GM18951 (cell line): ENCODE measurements at regions not wholly inside any gene's neighbourhood (a gene's known extent, or its start where the extent isn't known, plus 50 kb on each side); places are given as distances from the start of the nearest gene placed in this dataset.
"Not testable (repeated sequence)": the region's sequence is repeated elsewhere in the genome, so short reads cannot be mapped to it uniquely, and the experiment has no call there.

ENCODE experiments used
- POLR2A ChIP-seq: IDR thresholded peaks from 4 replicates; pipeline ENCODE4 v1.6.1; 2011; ENCODE audit warnings: mild to moderate bottlenecking; ENCODE audit not compliant: insufficient read length, insufficient read depth; ENCODE audit errors: extremely low read depth
- in situ Hi-C: fragments of 300-500 bp; cut with MboI; formaldehyde crosslinking; loops from one replicate; pipeline ENCODE4 v1.12.0; 2022; ENCODE audit warnings: low sequenced_read_pairs, mixed read lengths, inconsistent platforms; ENCODE audit not compliant: unreplicated experiment

GRCh38 chr12:65721541-65722190 lies 102.6 kb upstream of the HMGA2 start:
- TF ChIP-seq POLR2A = no peak
- in situ Hi-C loops = no loop called here

DNA sequence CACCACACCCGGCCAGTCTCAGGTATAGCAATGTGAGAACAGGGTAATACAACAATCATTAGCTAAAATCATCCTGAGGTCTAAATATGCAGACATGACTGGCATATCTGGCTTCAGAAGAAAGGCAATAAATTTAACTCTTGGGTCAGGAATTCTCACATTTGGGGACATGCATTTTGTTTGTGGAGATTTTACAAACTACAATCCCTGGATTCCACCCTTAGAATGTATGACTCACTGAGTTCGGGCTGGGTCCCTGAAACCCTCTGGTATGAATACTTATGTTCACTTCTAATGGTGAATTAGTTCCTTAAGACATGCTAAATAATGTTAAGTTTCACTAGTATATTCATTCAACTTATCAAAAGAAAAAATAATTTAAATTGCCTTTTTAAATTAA lies 98.9 kb upstream of the HMGA2 start:
- in situ Hi-C loops = no loop called here
- TF ChIP-seq POLR2A = no peak

DNA sequence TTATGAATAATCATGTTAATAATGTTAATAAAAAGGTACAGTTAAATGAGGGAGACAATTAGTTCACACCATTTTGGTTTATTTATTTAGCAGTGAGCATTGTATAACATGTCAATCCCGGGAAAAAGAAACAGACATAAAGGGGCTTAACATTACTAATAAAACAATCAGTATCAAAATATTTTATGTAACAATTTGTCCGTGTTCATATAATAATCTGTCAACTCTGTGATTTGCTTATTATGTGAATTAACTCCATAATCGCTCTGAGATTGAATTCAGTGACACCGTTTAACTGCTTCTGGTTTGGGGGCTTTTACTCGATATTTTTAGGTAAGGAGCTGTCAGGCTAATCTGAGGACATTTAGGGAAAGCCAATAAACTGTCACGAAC lies 95.8 kb upstream of the HMGA2 start:
- in situ Hi-C loops = no loop called here
- no peak for TF ChIP-seq POLR2A

- no peak for TF ChIP-seq POLR2A
Observed at GRCh38 chr12:65728848-65729793, 95.2 kb upstream of the HMGA2 start.

DNA sequence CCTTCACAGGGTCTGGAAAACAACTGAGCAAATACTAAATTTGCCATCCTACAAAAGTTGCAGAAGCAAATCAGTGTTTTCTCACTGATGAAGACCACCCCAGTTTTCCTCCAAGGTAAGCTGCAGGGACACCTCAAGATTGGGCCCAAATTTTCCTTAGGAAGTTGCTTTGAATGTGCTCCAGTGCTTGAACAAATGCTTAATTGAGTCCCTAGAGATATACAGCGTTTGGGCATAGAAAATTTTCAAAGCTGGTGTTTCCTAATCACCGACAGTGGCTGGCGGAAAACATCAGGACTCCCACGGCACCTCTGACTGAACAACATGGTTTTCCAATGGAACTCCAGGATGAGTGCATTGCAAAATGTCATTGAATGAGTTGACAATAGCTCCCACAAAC lies 92.5 kb upstream of the HMGA2 start:
- no peak for TF ChIP-seq POLR2A
- in situ Hi-C loops = no loop called here

More at GRCh38 chr12:65728848-65729793, 95.2 kb upstream of the HMGA2 start:
- in situ Hi-C loops = no loop called here

- in situ Hi-C loops = not testable (repeated sequence)
Observed at GRCh38 chr12:65733643-65734042, 90.6 kb upstream of the HMGA2 start.

DNA sequence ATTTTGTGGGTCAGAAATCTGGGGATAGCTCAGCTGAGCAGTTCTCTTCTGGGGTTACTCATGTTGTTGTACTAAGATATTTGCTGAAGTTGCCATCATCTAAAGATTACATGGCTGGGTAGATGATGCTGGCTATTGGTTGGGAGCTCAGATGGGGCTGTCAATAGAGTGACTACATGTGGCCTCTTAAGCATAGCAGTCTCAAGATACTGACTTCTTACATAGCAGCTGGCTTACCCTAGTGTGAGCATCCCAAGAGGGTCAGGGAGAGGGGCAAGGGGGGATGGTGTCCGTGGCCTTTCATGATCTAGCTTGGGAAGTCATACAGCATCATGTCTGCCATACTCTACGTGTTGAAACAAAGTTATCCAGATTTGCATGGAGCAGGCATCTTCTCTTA lies 90.1 kb upstream of the HMGA2 start:
- TF ChIP-seq POLR2A = no peak
- in situ Hi-C loops = no loop called here

GRCh38 chr12:65739606-65740005 lies 84.7 kb upstream of the HMGA2 start:
- no peak for TF ChIP-seq POLR2A
- in situ Hi-C loops = no loop called here

GRCh38 chr12:65740506-65740872 lies 83.8 kb upstream of the HMGA2 start:
- in situ Hi-C loops = no loop called here
- TF ChIP-seq POLR2A = no peak

DNA sequence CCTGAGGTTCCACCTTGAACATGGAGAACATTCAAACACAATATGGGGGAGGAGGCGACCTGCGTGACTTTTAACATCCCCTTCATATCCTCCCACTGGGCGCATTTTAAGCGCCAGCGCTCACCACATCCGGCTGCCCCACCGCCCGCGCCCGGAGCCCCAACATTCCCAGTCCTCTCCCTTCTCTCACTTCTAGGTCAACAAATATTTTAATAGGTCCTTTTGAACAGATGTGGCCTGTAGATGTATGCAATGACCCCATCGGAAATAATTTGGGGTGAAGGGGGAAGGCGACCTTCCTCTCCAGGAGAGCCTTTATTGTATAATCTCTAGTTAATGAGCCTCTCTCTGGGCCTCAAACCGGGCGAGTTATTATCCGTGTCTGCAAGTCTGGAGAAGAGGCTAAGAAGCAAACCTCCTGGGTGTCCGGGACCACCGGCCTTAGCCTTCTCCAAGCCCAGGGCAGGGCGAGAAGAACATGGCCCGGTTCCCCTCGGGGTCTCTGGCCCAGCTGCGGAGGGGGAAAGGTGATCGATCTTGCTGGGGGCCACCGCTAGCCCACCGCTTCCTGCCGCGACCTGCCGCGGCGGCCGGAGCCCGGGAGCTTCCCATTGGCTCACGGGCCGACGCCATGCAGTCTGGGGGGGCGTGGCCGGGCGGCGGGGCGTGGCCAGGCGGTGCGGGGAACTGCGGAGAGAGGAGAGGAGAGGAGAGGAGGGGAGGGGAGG lies 83.2 kb upstream of the HMGA2 start:
- no peak for TF ChIP-seq POLR2A
- in situ Hi-C loops = no loop called here

DNA sequence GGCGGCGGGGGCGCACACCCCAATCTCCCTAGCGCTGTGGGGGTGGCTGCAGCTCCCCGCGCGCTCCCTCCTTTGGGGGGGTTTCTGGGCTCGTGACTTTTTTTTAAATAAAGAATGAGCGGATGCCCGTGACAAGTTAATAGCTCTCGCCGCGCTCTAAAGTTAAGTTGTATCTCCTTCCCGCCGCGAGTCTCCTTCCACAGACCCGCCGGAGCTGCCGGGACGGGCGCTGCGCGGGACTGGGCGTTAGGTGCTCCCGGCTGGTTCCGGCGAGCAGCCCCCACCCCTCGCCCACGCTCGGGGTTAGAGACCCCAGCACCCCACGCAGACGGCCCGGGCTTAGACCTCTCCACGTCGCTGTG lies 82.6 kb upstream of the HMGA2 start:
- in situ Hi-C loops = no loop called here
- no peak for TF ChIP-seq POLR2A

- no peak for TF ChIP-seq POLR2A
- in situ Hi-C loops = no loop called here
Observed at GRCh38 chr12:65742018-65743010, 82.0 kb upstream of the HMGA2 start.

DNA sequence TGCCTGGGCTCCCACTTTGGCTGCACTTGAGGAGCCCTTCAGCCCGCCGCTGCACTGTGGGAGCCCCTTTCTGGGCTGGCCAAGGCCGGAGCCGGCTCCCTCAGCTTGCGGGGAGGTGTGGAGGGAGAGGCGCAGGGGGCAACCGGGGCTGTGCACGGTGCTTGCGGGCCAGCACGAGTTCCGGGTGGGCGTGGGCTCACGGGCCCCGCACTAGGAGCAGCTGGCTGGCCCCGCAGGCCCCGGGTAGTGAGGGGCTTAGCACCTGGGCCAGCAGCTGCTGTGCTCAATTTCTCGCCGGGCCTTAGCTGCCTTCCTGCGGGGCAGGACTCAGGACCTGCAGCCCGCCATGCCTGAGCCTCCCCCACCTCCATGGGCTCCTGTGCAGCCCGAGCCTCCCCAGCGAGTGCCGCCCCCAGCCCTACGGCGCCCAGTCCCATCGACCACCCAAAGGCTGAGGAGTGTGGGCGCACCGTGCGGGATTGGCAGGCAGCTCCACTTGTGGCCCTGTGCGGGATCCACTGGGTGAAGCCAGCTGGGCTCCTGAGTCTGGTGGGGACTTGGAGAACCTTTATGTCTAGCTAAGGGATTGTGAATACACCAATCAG lies 79.9 kb upstream of the HMGA2 start:
- in situ Hi-C loops = not testable (repeated sequence)

- in situ Hi-C loops = no loop called here
- TF ChIP-seq POLR2A = no peak
Observed at GRCh38 chr12:65747338-65747737, 76.9 kb upstream of the HMGA2 start.
